ENCODE measurements at regions not wholly inside any gene's neighbourhood (a gene's known extent, or its start where the extent isn't known, plus 50 kb on each side); places are given as distances from the start of the nearest gene placed in this dataset.

DNA sequence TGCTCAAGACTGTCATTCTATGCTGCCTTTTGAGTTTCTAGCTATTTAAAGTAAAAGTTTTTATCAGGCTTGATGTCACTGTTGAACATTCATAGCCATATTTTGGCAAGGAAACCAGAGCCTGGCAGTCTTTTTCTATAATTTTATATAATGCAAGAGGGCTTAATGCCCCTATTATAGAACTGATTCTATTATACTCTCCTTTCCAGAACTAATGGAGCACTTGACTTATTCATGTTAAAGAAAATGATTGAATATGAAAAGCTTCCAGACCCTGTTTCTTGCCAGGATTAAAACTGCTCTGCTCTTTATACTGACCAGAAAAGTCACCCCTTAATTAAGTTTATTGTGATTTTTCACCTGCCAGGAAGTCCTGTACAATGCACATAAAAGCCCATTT is 337.6 kb upstream of the CHRM2 start:
- H3K4me3 ChIP-seq (ENCODE audit: low read length) = no peak overlapping the region
- peaks cover 2% of the 10 kb centered on the region for H3K4me1 ChIP-seq (ENCODE audit: control insufficient read depth, insufficient read depth, low read length)
- DNase-seq (ENCODE audit: low read depth) = no peak
- no peak overlapping the region for H3K9ac ChIP-seq (ENCODE audit: low read length)
- H3K27me3 ChIP-seq (replicated peaks; ENCODE audit: control insufficient read depth, insufficient read depth, low read length) = no peaks in the 10 kb centered on the region
- H3K36me3 ChIP-seq (ENCODE audit: control insufficient read depth, insufficient read depth, low read length, severe bottlenecking) = no peaks in the 10 kb centered on the region
- H3K9me3 ChIP-seq (ENCODE audit: control insufficient read depth, low read length) = peaks cover 3% of the 10 kb centered on the region

DNA sequence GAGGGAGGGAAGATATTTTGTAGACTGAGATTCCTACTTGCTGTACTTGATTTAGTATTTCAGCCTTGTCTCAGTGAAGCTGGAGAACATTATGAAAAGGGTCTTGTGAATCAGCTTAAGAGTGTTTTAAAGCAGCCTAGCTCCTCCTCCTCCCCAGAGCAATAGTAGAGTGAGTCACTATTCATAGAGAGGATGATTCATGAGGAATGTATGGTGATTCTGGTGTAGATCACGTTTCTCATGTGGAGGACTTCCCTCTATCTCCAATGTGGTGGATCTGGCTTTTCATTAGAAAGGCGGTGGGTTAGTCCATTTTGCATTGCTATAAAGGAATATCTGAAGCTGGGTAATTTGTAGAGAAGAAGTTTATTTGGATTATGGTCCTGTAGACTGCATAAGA is 340.1 kb upstream of the CHRM2 start:
- Histone ChIP-seq H3K9ac (ENCODE audit: low read length) (no peak overlapping the region), H3K9me3 (ENCODE audit: control insufficient read depth, low read length) (no peaks in the 10 kb centered on the region), H3K27me3 (replicated peaks; ENCODE audit: control insufficient read depth, insufficient read depth, low read length) (no peaks in the 10 kb centered on the region), H3K4me3 (ENCODE audit: low read length) (no peak overlapping the region), H3K4me1 (ENCODE audit: control insufficient read depth, insufficient read depth, low read length) (peaks cover 2% of the 10 kb centered on the region), H3K36me3 (ENCODE audit: control insufficient read depth, insufficient read depth, low read length, severe bottlenecking) (no peaks in the 10 kb centered on the region)
- peak; percentile 83 for DNase-seq (ENCODE audit: low read depth)

DNA sequence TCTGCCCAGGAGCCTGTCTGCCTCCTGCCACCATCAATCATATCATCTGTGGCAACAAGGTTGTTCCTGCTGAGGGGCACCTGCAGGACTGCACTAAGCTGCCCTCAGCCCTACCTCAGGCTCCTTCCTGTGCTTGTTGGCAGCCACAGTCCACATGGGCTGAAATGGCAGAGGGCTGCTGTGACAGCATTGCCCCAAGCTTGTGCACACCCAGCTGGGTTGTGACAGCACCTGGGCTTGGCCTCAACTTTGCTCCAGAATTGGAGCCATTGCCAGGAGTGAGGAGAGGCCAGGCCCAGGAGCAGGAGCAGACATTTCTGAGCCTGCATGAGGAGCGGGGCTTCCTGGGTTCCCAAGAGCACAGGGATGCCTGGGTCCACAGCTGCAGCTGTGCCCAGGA is 340.9 kb upstream of the CHRM2 start:
- no peak for DNase-seq (ENCODE audit: low read depth)
- Histone ChIP-seq H3K9me3 (ENCODE audit: control insufficient read depth, low read length) (no peaks in the 10 kb centered on the region), H3K36me3 (ENCODE audit: control insufficient read depth, insufficient read depth, low read length, severe bottlenecking) (no peaks in the 10 kb centered on the region), H3K9ac (ENCODE audit: low read length) (no peak overlapping the region), H3K4me3 (ENCODE audit: low read length) (no peak overlapping the region), H3K4me1 (ENCODE audit: control insufficient read depth, insufficient read depth, low read length) (peaks cover 2% of the 10 kb centered on the region), H3K27me3 (replicated peaks; ENCODE audit: control insufficient read depth, insufficient read depth, low read length) (no peaks in the 10 kb centered on the region)

DNA sequence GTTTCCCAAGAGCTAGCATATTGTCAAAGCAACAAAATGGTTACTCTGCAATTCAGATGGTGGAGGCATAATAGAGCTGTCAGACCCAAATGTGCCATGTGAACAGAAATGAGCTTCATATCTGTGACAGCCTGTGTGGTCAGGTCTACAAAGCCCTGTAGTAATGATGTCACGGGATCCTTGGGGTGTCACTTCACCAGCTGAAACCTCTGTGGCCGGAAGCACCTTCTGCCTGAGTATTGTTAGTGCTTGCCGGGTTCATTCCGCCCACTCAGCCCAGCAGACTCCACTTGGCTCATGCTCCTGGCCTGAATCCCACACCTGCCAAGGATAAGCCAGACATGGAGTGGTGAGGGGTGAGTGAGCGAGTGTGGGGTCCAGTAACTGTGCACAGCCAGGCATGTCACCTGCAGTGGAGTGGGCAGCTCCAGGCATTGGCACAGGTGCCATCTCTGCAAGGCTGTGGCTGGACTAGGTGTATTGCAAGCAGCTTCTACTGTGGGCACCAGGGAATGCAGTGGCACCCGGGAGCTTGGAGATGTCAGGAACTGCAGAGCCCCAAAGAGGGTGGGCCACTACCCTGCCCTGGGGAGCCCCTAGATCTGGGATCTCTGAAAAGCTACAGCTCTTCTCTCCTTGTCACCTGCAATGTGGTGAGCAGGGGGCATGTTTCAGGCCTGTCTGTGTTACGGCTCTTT is 341.9 kb upstream of the CHRM2 start:
- DNase-seq (ENCODE audit: low read depth) = no peak
- Histone ChIP-seq H3K9me3 (ENCODE audit: control insufficient read depth, low read length) (no peaks in the 10 kb centered on the region), H3K36me3 (ENCODE audit: control insufficient read depth, insufficient read depth, low read length, severe bottlenecking) (no peaks in the 10 kb centered on the region), H3K27me3 (replicated peaks; ENCODE audit: control insufficient read depth, insufficient read depth, low read length) (no peaks in the 10 kb centered on the region), H3K4me3 (ENCODE audit: low read length) (no peak overlapping the region), H3K4me1 (ENCODE audit: control insufficient read depth, insufficient read depth, low read length) (peaks cover 2% of the 10 kb centered on the region), H3K9ac (ENCODE audit: low read length) (no peak overlapping the region)

DNA sequence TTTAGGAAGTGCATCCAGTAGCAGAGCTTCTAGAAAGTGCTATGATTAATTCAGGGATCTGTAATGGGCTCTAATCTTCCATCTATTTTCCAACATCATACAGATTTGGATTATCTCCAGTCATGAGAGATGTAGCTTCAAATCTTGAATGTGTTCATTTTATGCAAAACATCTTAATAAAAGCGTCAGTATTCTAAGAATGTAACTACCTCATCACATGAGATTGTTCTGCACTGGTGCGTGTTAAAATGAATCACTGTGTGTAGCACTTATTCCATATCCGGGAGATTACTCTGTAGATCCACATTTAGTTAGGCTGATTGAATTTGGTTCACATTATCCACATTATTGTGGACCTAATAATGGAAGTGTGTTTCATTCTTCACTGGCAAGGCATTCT is 344.9 kb upstream of the CHRM2 start:
- H3K9me3 ChIP-seq (ENCODE audit: control insufficient read depth, low read length) = no peaks in the 10 kb centered on the region
- H3K4me3 ChIP-seq (ENCODE audit: low read length) = no peak overlapping the region
- no peaks in the 10 kb centered on the region for H3K27me3 ChIP-seq (replicated peaks; ENCODE audit: control insufficient read depth, insufficient read depth, low read length)
- peak; percentile 17 for DNase-seq (ENCODE audit: low read depth)
- no peak overlapping the region for H3K9ac ChIP-seq (ENCODE audit: low read length)
- H3K4me1 ChIP-seq (ENCODE audit: control insufficient read depth, insufficient read depth, low read length) = peaks cover 2% of the 10 kb centered on the region
- no peaks in the 10 kb centered on the region for H3K36me3 ChIP-seq (ENCODE audit: control insufficient read depth, insufficient read depth, low read length, severe bottlenecking)

DNA sequence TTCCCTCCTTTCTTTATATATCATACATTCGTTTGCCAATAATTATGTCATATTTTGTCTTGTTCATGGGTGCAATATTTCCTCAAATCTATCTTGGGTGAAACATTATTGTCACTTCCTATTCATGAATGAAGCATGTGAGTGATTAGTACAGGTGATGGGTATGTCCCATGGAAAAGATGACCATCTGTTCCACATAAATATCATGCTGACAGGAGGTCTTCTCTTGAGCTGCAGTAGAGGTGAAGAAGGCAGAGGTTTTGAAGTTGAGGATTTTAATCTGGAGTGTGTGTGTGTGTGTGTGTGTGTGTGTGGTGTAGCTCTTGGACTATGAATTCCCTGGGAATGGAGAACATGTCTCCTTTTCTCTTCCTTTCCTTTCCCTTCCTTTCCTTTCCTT is 350.5 kb upstream of the CHRM2 start:
- no peaks in the 10 kb centered on the region for H3K27me3 ChIP-seq (replicated peaks; ENCODE audit: control insufficient read depth, insufficient read depth, low read length)
- H3K36me3 ChIP-seq (ENCODE audit: control insufficient read depth, insufficient read depth, low read length, severe bottlenecking) = no peaks in the 10 kb centered on the region
- H3K9me3 ChIP-seq (ENCODE audit: control insufficient read depth, low read length) = no peaks in the 10 kb centered on the region
- H3K4me1 ChIP-seq (ENCODE audit: control insufficient read depth, insufficient read depth, low read length) = no peaks in the 10 kb centered on the region
- no peak overlapping the region for H3K9ac ChIP-seq (ENCODE audit: low read length)
- H3K4me3 ChIP-seq (ENCODE audit: low read length) = no peak overlapping the region
- no peak for DNase-seq (ENCODE audit: low read depth)

DNA sequence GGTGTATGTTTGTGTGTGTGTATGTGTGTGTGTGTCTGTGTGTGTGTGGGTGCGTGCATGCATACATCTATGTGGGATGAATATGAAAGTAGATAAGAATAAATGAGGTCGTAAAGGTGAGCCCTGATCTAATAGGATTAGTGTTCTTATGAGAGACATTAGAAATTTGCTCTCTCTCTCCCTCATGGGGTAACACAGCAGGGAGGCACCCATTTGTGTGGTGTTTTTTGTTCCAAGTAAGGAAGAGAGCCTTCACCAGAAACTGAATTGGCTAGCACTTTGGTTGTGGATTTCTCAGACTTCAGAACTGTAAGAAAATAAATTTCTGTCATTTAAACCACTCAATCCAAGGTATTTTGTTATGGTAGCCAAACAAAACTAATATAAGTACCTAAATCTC is 353.7 kb upstream of the CHRM2 start:
- H3K36me3 ChIP-seq (ENCODE audit: control insufficient read depth, insufficient read depth, low read length, severe bottlenecking) = no peaks in the 10 kb centered on the region
- H3K9ac ChIP-seq (ENCODE audit: low read length) = no peak overlapping the region
- H3K4me3 ChIP-seq (ENCODE audit: low read length) = no peak overlapping the region
- no peaks in the 10 kb centered on the region for H3K4me1 ChIP-seq (ENCODE audit: control insufficient read depth, insufficient read depth, low read length)
- H3K27me3 ChIP-seq (replicated peaks; ENCODE audit: control insufficient read depth, insufficient read depth, low read length) = no peaks in the 10 kb centered on the region
- H3K9me3 ChIP-seq (ENCODE audit: control insufficient read depth, low read length) = no peaks in the 10 kb centered on the region
- no peak for DNase-seq (ENCODE audit: low read depth)

DNA sequence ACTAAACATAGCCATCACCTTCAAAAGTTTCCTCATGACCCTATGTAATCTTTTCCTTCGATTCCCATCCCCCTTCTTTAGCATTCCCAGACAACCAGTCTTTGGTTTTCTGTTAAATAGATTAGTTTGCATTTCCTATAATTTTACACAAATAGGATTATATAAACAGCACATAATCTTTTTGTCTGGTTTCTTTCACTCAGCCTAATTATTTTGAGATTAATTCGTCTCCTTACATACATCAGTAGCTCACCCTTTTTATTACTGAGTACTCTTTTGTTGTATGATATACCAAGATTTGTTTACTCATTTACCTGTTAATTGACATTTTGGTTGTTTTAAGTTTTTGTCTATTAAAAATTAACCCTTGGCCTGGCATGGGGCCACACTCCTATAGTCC is 354.7 kb upstream of the CHRM2 start:
- Histone ChIP-seq H3K9ac (ENCODE audit: low read length) (no peak overlapping the region), H3K4me3 (ENCODE audit: low read length) (no peak overlapping the region), H3K9me3 (ENCODE audit: control insufficient read depth, low read length) (no peaks in the 10 kb centered on the region), H3K4me1 (ENCODE audit: control insufficient read depth, insufficient read depth, low read length) (no peaks in the 10 kb centered on the region), H3K27me3 (replicated peaks; ENCODE audit: control insufficient read depth, insufficient read depth, low read length) (no peaks in the 10 kb centered on the region), H3K36me3 (ENCODE audit: control insufficient read depth, insufficient read depth, low read length, severe bottlenecking) (no peaks in the 10 kb centered on the region)
- DNase-seq (ENCODE audit: low read depth) = no peak

DNA sequence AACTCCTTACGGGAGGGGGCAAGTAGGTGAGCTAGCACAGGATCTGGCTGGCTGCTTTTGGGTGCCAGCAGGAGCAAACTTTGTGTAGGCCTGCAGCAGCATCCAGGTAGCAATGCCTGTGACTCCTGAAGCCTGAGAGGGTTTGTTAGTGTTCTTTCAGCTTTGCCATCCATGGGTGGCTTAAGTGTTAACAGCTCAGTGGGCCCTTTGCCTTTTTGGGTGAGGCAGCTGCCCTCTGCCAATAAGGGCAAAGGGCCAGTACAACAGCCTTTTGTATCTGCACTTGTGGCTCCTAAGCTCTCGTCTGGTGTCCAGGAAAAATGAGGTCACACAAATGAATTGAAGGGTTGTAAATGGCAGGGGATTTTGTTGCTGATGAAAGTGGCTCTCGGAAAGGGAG is 359.0 kb upstream of the CHRM2 start:
- H3K9ac ChIP-seq (ENCODE audit: low read length) = no peak overlapping the region
- no peaks in the 10 kb centered on the region for H3K4me1 ChIP-seq (ENCODE audit: control insufficient read depth, insufficient read depth, low read length)
- no peak overlapping the region for H3K4me3 ChIP-seq (ENCODE audit: low read length)
- H3K36me3 ChIP-seq (ENCODE audit: control insufficient read depth, insufficient read depth, low read length, severe bottlenecking) = no peaks in the 10 kb centered on the region
- H3K9me3 ChIP-seq (ENCODE audit: control insufficient read depth, low read length) = peaks cover 2% of the 10 kb centered on the region
- H3K27me3 ChIP-seq (replicated peaks; ENCODE audit: control insufficient read depth, insufficient read depth, low read length) = no peaks in the 10 kb centered on the region
- DNase-seq (ENCODE audit: low read depth) = no peak

DNA sequence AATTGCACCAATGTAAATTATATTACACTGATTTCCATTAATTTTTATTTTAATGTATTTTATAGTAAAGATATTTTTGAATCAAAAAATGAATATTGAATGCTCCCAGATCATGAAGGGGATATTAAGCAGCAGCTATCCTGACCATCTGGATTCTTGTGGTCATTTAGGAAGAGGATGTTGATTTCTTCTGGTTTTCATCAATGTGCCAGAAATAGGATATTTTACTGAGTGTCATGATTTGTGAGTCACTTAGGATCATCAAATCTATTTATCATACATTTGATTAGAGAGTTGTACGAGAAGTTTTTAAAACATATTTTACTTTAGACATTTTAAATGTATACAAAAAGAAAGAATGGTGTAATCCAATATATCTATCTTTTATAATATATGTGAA is 366.3 kb upstream of the CHRM2 start:
- H3K9me3 ChIP-seq (ENCODE audit: control insufficient read depth, low read length) = peaks cover 4% of the 10 kb centered on the region
- no peaks in the 10 kb centered on the region for H3K4me1 ChIP-seq (ENCODE audit: control insufficient read depth, insufficient read depth, low read length)
- DNase-seq (ENCODE audit: low read depth) = no peak
- H3K4me3 ChIP-seq (ENCODE audit: low read length) = no peak overlapping the region
- no peaks in the 10 kb centered on the region for H3K27me3 ChIP-seq (replicated peaks; ENCODE audit: control insufficient read depth, insufficient read depth, low read length)
- H3K36me3 ChIP-seq (ENCODE audit: control insufficient read depth, insufficient read depth, low read length, severe bottlenecking) = no peaks in the 10 kb centered on the region
- H3K9ac ChIP-seq (ENCODE audit: low read length) = no peak overlapping the region

DNA sequence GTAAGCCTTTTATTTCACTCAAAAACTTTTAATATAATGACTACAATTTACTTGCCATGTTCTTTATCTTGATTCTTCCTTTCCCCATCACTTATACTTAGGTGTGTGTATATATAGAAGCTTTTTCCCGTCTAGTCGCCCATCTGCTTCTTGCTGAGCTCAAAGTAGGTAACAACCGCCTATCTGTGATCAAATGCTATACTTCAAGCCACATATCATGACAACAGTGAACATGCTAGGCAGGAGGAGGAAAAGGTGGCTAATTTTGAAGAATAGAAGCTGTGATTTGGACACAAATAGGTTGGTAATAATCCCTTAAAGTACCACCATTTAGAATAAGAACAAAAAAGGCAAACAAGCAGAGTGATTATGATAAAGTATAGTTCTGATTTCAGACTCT is 367.3 kb upstream of the CHRM2 start:
- Histone ChIP-seq H3K9me3 (ENCODE audit: control insufficient read depth, low read length) (peaks cover 2% of the 10 kb centered on the region), H3K9ac (ENCODE audit: low read length) (no peak overlapping the region), H3K4me1 (ENCODE audit: control insufficient read depth, insufficient read depth, low read length) (no peaks in the 10 kb centered on the region), H3K27me3 (replicated peaks; ENCODE audit: control insufficient read depth, insufficient read depth, low read length) (no peaks in the 10 kb centered on the region), H3K4me3 (ENCODE audit: low read length) (no peak overlapping the region), H3K36me3 (ENCODE audit: control insufficient read depth, insufficient read depth, low read length, severe bottlenecking) (no peaks in the 10 kb centered on the region)
- DNase-seq (ENCODE audit: low read depth) = no peak

DNA sequence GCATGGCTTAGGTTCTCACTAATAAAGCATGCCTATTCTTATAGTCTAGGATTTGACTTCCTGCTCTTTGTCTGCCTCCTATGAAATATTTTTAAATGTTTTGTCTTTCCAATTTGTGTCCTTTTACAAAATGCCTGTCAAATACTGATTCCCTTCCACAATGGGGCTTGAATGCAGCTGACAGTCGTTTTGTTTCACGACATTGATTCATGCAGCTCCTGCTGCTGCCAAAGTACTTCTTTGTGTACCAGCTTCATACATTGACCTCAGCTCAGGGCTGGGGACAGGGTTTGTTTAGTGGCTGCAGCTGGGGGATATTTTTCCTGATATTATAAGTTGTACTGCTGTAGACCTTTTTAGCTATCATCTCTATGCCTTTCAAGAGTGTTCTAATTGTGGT is 371.9 kb upstream of the CHRM2 start:
- H3K27me3 ChIP-seq (replicated peaks; ENCODE audit: control insufficient read depth, insufficient read depth, low read length) = no peaks in the 10 kb centered on the region
- H3K9ac ChIP-seq (ENCODE audit: low read length) = no peak overlapping the region
- no peaks in the 10 kb centered on the region for H3K4me1 ChIP-seq (ENCODE audit: control insufficient read depth, insufficient read depth, low read length)
- H3K4me3 ChIP-seq (ENCODE audit: low read length) = no peak overlapping the region
- peaks cover 2% of the 10 kb centered on the region for H3K9me3 ChIP-seq (ENCODE audit: control insufficient read depth, low read length)
- no peak for DNase-seq (ENCODE audit: low read depth)
- no peaks in the 10 kb centered on the region for H3K36me3 ChIP-seq (ENCODE audit: control insufficient read depth, insufficient read depth, low read length, severe bottlenecking)
